MM.1S (cell line): ENCODE measurements at regions not wholly inside any gene's neighbourhood (a gene's known extent, or its start where the extent isn't known, plus 50 kb on each side); places are given as distances from the start of the nearest gene placed in this dataset.

Experiments
- EZH2 ChIP-seq: fragments of 300-600 bp; sonication (generic); optimal IDR thresholded peaks from 2 replicates; pipeline ENCODE3; 2017; ENCODE audit warnings: low read depth, mild to moderate bottlenecking, antibody characterized with exemption, low read length, mixed read lengths
- EZH2phosphoT487 ChIP-seq: fragments of 300-600 bp; sonication (generic); IDR thresholded peaks from 2 replicates; pipeline ENCODE4 v1.6.1; 2018; ENCODE audit warnings: antibody characterized with exemption, low read length
- TF ChIP-seq, protein P1 (sequence below): fragments of 300-600 bp; sonication (generic); IDR thresholded peaks from 2 replicates; pipeline ENCODE4 v1.5.1; 2016; ENCODE audit warnings: antibody characterized with exemption, low read length, mixed read lengths

DNA sequence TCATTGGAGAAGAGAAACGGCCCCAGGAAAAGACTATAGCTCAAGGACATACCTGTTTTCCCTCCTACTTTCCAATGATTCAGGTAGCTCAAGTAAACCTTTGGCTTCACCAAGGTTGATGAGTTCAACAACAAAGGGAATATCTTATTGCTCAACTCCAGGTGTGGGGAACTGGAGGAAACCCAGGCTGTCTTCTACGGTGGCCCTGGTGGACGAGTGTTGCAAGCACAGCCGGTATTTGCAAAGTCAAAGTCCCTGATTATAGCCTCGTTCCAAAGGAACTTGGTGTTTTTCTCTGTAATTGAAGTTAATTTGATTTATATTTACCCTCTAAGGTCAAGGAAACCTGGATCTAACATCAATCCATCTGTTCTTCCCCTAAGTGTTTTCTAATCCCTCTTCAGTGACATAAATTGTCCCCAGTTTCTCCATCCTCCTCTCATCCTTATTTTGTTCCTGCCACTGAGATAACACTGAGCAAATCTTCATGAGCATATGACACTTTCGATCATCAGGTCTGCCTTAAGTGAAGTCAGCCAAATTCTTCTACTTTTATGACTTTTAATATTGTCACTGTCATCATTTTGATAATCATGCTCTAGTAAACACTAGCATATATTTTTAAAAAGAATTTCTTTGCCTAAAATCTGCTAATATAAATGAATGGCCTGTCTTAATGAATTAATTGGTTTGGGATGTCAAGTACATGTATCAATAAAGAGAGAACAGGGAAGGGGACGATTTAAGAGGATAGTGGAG is 174.6 kb upstream of the TBX3 start:
- no peak for TF ChIP-seq EZH2
- TF ChIP-seq, protein P1, sequence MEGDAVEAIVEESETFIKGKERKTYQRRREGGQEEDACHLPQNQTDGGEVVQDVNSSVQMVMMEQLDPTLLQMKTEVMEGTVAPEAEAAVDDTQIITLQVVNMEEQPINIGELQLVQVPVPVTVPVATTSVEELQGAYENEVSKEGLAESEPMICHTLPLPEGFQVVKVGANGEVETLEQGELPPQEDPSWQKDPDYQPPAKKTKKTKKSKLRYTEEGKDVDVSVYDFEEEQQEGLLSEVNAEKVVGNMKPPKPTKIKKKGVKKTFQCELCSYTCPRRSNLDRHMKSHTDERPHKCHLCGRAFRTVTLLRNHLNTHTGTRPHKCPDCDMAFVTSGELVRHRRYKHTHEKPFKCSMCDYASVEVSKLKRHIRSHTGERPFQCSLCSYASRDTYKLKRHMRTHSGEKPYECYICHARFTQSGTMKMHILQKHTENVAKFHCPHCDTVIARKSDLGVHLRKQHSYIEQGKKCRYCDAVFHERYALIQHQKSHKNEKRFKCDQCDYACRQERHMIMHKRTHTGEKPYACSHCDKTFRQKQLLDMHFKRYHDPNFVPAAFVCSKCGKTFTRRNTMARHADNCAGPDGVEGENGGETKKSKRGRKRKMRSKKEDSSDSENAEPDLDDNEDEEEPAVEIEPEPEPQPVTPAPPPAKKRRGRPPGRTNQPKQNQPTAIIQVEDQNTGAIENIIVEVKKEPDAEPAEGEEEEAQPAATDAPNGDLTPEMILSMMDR = no peak
- no peak for TF ChIP-seq EZH2phosphoT487
